GM19193 (cell line): ENCODE measurements at regions not wholly inside any gene's neighbourhood (a gene's known extent, or its start where the extent isn't known, plus 50 kb on each side); places are given as distances from the start of the nearest gene placed in this dataset.

Experiments used
- POLR2A ChIP-seq: IDR thresholded peaks from 4 replicates; pipeline ENCODE4 v1.6.1; 2011; ENCODE audit not compliant: insufficient read depth, insufficient read length; ENCODE audit errors: extremely low read depth

DNA sequence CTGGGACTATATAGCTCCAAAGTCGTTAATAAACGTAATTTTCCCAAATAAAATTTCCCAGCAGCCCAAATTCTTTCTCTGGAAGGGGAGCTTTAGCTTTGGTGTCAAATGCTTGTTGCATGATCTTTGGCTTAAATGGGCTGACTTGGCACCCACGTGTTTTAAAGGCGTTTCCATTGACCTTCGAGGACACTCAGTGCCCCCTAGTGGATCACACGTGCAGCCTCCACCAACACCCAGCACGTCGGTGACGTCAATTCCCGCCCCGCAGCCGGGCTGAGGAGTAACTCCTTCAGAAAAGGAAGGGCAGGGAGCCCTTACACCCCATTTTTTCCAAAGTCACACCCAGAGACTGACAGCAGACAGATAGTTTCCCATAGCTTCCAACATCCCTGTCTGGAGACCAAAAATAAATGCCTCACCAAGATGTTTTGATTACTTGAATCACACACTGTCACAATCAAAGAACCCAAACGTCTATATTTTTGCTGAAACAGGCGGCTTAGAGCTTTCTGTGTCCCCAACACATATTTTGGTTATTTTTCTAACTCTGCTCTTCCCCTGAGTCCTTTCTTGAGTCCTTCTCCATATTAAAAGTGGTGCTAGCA is 707.9 kb downstream of the AACS start:
- no peak for TF ChIP-seq POLR2A

GRCh38 chr12:125775507-125775906 is 710.3 kb downstream of the AACS start:
- TF ChIP-seq POLR2A: no peak

DNA sequence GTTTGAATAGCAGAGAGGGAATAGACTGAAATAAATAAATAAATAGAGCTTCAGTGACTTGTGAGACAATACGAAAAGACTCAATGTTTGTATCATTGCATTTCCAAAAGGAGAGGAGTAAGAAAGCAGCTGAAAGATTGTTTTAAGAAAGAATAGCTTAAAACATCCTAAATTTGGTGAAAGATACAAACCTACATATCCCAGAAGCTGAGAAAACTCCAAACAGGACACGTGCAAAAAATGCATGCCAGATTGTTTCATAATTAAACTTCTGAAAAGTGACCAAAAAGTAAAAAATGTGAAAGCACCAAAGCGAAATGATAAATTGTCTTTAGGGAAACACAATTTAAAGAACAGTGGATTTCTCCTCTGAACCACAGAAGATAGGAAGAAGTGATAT is 711.0 kb downstream of the AACS start:
- no peak for TF ChIP-seq POLR2A

GRCh38 chr12:125786143-125786542 is 720.9 kb downstream of the AACS start:
- TF ChIP-seq POLR2A: no peak

GRCh38 chr12:125794401-125794800 is 729.2 kb downstream of the AACS start:
- no peak for TF ChIP-seq POLR2A

GRCh38 chr12:125797421-125798175 is 732.4 kb downstream of the AACS start:
- no peak for TF ChIP-seq POLR2A

DNA sequence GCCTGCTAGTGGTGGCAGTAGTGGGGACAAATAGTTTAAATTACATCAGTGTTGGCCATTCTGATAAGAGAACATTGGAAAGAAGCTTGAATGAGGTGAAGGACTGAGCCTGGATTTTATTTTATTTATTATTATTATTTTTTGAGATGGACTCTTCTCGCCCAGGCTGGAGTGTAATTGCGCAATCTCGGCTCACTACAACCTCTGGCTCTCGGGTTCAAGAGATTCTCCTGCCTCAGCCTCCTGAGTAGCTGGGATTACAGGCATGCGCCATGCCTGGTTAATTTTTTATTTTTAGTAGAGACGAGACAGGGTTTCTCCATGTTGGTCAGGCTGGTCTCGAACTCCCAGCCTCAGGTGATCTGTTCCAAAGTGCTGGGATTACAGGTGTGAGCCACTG is 739.4 kb downstream of the AACS start:
- no peak for TF ChIP-seq POLR2A

GRCh38 chr12:125824276-125824675 is 759.0 kb downstream of the AACS start:
- TF ChIP-seq POLR2A: no peak

- no peak for TF ChIP-seq POLR2A
Observed at GRCh38 chr12:125835852-125836251, 770.6 kb downstream of the AACS start.

DNA sequence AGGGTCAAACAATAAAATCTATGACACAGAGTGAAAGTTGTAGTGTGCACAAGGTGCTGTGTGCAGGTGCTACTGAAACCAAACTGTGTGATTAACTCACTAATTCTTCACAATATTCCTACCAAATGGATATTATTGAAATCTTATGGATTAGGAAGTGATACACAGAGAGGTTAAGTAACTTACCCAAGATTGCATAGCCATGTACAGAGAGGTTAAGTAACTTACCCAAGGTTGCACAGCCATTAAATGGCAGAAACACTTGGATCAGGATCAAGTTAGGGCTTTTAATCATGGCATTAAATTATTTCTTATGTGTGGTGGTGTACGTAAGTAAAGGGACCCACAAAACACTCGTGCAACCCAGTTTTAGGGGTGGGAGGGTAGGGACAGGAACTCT is 771.4 kb downstream of the AACS start:
- TF ChIP-seq POLR2A: no peak

DNA sequence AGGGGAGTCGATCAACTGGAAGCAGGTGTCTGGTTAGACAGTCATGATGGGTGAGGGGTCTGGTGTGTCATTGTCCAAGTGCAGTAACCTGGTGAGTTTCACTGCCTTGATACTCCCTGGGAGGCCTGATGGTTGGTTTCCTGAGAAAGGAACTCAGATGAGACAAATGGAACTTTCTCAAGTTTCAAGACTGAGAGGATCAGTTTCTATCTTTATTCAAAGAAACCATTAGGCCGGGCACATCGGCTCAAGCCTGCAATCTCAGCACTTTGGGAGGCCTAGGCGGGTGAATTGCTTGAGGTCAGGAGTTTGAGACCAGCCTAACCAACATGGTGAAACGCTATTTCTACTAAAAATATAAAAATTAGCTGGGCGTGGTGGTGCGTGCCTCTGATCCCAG is 776.1 kb downstream of the AACS start:
- no peak for TF ChIP-seq POLR2A

DNA sequence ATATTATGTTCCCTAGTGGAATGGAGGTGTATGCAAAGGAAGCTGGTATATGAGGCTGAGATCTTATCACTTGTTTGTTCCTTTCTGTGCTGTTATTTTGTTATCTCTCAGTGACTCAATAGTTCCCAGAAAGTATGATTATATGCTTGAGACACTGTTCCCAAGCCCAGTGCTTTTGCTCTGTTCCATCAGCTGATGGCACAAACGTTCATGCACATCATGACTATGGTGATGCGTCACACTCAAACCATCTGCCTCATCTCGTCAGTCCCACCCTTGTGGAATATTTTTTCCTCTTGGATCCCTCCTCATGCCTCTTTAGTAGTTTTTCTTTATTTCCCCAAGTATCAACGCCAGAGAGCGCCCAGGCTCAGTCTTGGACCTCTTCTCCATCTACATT is 786.9 kb downstream of the AACS start:
- TF ChIP-seq POLR2A: no peak

DNA sequence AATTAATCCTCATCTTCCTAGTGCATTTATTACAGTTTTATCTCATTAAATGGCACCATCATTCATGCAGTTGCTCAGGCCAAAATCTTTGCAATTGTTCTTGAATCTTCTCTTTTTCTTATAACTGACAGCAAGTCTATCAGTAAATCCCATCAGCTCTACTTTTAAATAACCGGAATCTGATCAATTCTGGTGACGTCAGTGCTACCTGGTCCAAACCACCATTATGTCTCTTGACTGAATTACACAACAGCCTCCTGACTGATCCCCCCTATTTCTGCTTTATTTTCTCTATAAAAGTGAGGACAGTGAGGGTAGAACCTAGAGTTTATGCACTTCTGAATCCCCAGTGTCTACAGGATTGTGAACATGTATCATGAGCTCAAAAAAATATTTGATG is 787.4 kb downstream of the AACS start:
- TF ChIP-seq POLR2A: no peak

- no peak for TF ChIP-seq POLR2A
Observed at GRCh38 chr12:125853670-125854069, 788.4 kb downstream of the AACS start.

- TF ChIP-seq POLR2A: no peak
Observed at GRCh38 chr12:125856366-125856765, 791.1 kb downstream of the AACS start.

- no peak for TF ChIP-seq POLR2A
Observed at GRCh38 chr12:125856896-125857295, 791.7 kb downstream of the AACS start.
